GM18873 (cell line): ENCODE measurements at regions not wholly inside any gene's neighbourhood (a gene's known extent, or its start where the extent isn't known, plus 50 kb on each side); places are given as distances from the start of the nearest gene placed in this dataset.
A peak's percentile ranks its signal among the peaks of the same experiment; 100 is the strongest.
"Not testable (repeated sequence)": the region's sequence is repeated elsewhere in the genome, so short reads cannot be mapped to it uniquely, and the experiment has no call there.

Experiments
- ATAC-seq: cut with Tn5 transposase; IDR thresholded peaks from one replicate; pipeline ENCODE4 v1.9.1; 2021; ENCODE audit warnings: mild to moderate bottlenecking, moderate library complexity, moderate number of reproducible peaks; ENCODE audit not compliant: unreplicated experiment, low FRiP score

GRCh38 chr1:58931024-58931423, 147.2 kb upstream of the JUN start:
- no peak for ATAC-seq

- no peak for ATAC-seq
Observed at GRCh38 chr1:58931756-58932155, 147.9 kb upstream of the JUN start.

GRCh38 chr1:58932859-58933598, 149.2 kb upstream of the JUN start:
- ATAC-seq: no peak

GRCh38 chr1:58933599-58933926, 149.7 kb upstream of the JUN start:
- ATAC-seq: no peak

GRCh38 chr1:58934706-58935105, 150.9 kb upstream of the JUN start:
- ATAC-seq: no peak

GRCh38 chr1:58936973-58937372, 153.1 kb upstream of the JUN start:
- no peak for ATAC-seq

GRCh38 chr1:58939146-58939545, 155.3 kb upstream of the JUN start:
- ATAC-seq: no peak

- ATAC-seq: no peak
Observed at GRCh38 chr1:58939666-58940370, 156.0 kb upstream of the JUN start.

GRCh38 chr1:58941471-58942289, 157.8 kb upstream of the JUN start:
- peak; percentile 72 for ATAC-seq

DNA sequence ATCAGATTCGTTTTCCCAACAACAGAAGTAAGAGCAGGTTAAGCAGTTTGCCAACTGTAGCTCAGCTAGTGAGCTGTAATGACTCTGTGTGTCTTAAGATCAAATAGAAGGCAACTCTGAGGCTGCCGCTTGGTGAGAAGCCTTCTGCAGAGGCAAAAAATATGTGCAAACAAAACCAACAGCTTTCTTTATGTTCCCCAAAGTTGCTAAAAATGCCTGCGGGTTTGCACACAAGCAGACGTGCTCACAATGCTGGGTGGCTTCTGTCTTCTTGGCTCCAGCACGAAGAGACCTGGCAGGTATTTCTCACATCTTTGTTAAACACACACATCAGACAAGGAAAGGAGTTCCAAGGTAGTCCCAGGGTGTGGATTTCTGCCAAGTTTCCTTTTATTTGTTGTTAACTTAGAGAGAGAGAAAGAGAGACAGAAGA, 158.9 kb upstream of the JUN start:
- no peak for ATAC-seq

DNA sequence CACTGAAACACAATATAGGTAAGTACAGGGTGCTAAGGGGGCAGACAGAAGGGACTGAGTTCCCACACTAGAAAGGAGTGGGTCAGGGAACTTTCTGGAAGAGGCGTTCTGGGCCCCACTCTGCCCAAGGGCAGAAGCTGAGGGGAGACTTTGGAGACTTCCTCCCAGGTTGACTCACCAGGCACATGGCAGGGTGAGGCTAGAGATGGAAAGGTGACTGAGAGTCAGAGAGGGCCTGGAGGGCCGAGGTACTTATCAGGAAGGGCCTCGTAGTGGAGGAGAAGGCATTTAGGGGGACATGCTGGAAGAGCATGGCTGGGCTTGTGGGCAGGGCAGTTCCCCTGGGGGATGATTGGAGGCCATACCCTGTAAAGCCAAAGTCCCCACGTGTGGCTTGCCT, 159.9 kb upstream of the JUN start:
- no peak for ATAC-seq

DNA sequence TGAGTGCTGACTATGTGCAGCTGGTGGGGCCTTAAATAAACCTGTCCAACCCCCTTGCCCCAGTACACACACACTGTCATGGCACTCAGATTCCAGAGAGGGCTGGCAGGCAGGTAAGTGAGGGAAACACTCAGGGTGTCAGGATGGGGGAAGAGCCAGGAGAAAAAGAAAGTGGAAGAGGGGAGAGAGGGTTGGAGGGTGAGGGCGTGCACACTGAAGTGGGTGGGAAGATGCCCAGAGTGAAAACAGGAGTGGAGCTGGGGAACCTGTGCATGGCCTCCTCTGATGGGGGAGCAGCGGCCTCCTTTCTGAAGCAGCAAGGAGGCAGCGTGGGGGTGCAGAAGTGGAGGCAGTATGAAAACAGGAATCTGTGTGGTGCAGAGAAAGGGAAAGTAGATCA, 160.6 kb upstream of the JUN start:
- no peak for ATAC-seq

DNA sequence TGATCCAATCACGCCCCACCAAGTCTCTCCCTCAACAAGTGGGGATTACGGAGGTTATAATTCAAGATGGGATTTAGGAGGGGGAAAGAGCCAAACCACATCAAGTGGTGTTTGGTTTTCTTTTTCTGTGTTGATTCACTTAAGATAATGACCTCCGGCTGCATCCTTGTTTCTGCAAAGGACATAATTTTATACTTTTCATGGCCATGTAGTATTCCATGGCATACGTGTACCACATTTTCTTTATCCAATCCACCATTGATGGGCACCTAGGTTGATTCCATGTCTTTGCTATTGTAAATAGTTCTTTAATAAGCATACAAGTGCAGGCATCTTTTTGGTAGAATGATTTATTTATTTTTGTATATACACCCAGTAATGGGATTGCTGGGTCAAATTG, 162.5 kb upstream of the JUN start:
- no peak for ATAC-seq

- no peak for ATAC-seq
Observed at GRCh38 chr1:58948671-58949070, 164.8 kb upstream of the JUN start.

DNA sequence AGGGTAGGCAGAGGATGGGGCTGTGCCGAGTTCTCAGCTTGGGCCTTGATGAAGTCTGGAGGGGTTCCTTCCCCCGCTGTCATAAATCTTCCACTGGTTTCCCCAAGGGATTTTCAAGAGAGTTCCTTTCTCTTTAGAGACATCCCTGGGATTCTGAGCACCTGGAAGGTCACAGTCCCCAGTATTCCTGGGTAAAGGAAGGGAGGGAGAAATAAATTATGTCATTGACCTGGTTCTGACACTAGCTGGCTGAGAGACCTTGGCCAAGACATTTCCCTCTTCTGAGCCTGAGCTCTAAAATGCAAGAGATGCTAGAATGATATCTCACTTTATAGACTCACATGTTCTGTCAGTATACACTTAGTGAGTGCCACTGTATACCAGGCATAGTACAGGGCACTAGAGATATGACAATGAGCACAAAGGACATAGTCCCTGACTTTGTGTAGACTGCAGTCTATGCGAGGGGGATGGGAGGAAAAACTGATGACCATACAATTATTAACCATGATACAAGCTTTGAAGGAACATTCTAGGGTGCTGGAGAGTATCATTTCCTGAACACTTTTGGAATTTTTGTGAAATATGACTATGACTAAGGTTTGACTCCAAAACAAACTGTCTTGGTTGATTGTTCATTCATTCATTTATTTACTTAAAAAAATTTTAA, 165.8 kb upstream of the JUN start:
- ATAC-seq: no peak

DNA sequence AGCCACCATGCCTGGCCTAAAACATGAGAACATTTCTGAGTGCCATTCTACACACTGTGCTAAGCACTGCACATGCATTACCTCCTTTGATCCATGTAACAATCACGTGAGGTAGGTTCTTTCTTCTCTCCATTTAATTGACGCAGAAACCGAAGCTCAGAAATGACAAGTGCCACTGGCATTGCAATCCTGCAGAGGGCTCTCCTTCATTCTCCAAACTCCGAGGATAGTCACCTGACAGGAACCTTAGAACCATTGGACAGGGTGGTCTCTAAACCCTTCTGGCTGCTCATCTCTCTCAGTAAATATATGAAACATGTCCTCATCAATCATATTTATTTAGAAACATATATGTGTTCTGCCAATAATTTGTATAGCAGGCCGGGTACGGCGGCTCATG, 167.1 kb upstream of the JUN start:
- ATAC-seq: no peak

GRCh38 chr1:58953951-58954350, 170.1 kb upstream of the JUN start:
- not testable (repeated sequence) for ATAC-seq

DNA sequence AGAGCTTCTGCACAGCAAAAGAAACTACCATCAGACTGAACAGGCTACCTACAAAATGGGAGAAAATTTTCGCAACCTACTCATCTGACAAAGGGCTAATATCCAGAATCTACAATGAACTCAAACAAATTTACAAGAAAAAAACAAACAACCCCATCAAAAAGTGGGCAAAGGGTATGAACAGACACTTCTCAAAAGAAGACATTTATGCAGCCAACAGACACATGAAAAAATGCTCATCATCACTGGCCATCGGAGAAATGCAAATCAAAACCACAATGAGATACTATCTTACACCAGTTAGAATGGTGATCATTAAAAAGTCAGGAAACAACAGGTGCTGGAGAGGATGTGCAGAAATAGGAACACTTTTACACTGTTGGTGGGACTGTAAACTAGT, 179.4 kb upstream of the JUN start:
- not testable (repeated sequence) for ATAC-seq

DNA sequence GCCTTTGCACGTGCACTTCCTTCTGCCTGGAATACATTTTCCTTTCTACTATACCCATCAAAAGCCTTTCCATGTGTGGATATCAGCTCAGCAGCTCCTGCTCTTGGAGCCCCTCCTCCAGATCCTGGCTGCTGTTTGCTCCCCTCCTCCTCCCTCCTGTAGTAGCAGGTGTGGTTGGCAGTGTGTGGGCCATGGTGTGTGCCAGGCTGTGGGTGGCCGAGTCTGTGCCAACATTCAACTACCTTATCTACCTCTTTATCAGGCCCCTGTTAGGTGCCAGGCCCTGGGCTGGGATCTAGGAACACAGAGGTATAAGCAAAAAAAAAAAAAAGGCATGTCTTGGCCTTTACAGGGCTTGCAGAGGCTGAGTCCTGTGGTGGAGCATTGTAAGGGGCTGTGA, 180.6 kb upstream of the JUN start:
- no peak for ATAC-seq

DNA sequence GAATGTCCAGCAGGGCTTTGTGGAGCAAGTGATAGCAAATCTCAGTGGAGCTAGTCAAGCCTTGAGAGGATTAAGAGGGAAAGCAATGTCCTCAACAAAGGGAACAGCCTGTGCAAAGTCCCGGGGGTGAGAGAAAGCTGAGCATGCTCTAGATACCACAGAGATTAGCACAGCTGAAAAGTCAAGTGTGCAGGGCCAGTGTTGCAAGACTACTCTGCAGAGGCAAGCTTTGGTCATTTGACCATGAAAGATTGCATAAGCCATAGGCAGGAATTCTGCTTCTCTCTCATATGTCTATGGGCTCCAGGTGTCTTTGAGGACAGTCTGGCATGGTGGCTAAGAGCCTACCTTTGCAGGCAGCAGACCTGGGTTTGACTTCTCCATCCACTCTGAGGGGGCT, 181.0 kb upstream of the JUN start:
- no peak for ATAC-seq
